Ovary (tissue), 3 donors: ENCODE measurements at regions not wholly inside any gene's neighbourhood (a gene's known extent, or its start where the extent isn't known, plus 50 kb on each side); places are given as distances from the start of the nearest gene placed in this dataset.

Experiments
- POLR2A ChIP-seq: fragments of 450-650 bp; IDR thresholded peaks from one replicate; pipeline ENCODE4 v1.6.1; 2017; ENCODE audit warnings: antibody characterized with exemption, mild to moderate bottlenecking, moderate library complexity
- TF ChIP-seq, protein P1 (sequence below), 3 donors: fragments of 450-650 bp in 2 of 3; fragments of 200-600 bp in 1 of 3; IDR thresholded peaks; one replicate each; pipeline versions ENCODE4 v1.5.1 to v1.8.0; 2016 to 2022; ENCODE audit warnings: antibody characterized with exemption in 3 of 3, mild to moderate bottlenecking in 1 of 3
- donor health status: DM: no; HTN: no; CAD: no.

- TF ChIP-seq, protein P1, sequence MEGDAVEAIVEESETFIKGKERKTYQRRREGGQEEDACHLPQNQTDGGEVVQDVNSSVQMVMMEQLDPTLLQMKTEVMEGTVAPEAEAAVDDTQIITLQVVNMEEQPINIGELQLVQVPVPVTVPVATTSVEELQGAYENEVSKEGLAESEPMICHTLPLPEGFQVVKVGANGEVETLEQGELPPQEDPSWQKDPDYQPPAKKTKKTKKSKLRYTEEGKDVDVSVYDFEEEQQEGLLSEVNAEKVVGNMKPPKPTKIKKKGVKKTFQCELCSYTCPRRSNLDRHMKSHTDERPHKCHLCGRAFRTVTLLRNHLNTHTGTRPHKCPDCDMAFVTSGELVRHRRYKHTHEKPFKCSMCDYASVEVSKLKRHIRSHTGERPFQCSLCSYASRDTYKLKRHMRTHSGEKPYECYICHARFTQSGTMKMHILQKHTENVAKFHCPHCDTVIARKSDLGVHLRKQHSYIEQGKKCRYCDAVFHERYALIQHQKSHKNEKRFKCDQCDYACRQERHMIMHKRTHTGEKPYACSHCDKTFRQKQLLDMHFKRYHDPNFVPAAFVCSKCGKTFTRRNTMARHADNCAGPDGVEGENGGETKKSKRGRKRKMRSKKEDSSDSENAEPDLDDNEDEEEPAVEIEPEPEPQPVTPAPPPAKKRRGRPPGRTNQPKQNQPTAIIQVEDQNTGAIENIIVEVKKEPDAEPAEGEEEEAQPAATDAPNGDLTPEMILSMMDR (IDR thresholded peaks at IDR 0.05), result no peak
- TF ChIP-seq POLR2A, result no peak
Measured at GRCh38 chr12:84270470-84271140, 642.0 kb downstream of the SLC6A15 start.
